ENCODE measurements at regions not wholly inside any gene's neighbourhood (a gene's known extent, or its start where the extent isn't known, plus 50 kb on each side); places are given as distances from the start of the nearest gene placed in this dataset.
A peak's percentile ranks its signal among the peaks of the same experiment; 100 is the strongest.

DNA sequence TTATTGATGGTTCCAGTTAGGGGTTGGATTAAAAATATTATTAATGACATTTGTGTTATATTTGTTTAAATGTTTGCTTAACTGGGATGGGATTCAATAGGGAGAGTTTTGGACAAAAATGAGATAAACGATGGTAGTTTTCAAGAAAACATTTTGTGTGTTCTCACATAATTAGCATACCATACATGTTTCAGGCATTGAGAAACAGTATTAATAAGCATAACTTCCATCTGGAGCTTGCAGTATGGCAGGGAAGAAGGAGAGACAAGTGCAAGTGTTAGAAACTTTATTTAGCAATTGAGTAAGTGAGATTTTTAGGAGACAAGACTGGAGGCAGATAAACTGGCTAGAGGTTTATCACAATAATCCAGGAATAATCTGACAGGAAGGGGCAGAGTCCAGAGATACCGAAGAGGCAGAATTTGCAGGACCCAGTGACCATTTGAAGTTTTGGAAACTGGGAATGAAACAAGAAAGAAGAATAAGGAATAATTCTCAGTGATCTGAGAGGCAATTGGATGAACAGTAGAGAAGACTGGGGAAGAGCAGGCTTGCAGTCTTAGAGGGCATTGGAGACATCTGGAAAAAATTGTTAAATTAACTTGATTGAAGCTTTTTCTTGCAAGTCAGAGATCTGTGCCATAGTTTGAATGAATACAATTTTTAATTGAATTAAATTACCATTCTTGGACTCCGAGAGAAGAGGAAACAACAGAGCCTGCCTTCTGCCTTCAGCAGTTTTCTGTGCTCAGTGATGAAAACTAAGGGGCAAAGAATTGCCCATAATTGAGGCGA, 73.0 kb upstream of the PTCHD4 start:
- intact Hi-C loops (cut with micrococcal nuclease; ENCODE audit: unreplicated experiment) (no loop called here), in situ Hi-C loops (cut with HindIII; ENCODE audit: extremely low pct_ligation_motif_present, low pct_unique_long_range_greater_than_20kb) (no loop called here)
- WGBS (ENCODE audit: low lambda C conversion rate), result 2% methylated on average over 4 of the region's 4 CpGs
- ChIA-PET CTCF (ENCODE audit: low intra/inter-chr PET ratio, low total read pairs) (no interaction called here), POLR2A (no interaction called here)
- TF ChIP-seq, protein P1, sequence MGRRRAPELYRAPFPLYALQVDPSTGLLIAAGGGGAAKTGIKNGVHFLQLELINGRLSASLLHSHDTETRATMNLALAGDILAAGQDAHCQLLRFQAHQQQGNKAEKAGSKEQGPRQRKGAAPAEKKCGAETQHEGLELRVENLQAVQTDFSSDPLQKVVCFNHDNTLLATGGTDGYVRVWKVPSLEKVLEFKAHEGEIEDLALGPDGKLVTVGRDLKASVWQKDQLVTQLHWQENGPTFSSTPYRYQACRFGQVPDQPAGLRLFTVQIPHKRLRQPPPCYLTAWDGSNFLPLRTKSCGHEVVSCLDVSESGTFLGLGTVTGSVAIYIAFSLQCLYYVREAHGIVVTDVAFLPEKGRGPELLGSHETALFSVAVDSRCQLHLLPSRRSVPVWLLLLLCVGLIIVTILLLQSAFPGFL (CRISPR knock-in tag; IDR thresholded peaks at IDR 0.05), result no peak
- TF ChIP-seq SIN3A (IDR thresholded peaks at IDR 0.05; ENCODE audit: borderline replicate concordance, low read depth, low read length) (no peak), ZNF841 (CRISPR knock-in tag; IDR thresholded peaks at IDR 0.05; ENCODE audit: borderline replicate concordance) (no peak)
- BruUV-seq (replicated peaks), result no TSS peak
- Histone ChIP-seq H3K36me3 (replicated peaks in 1 of 2; ENCODE audit: control insufficient read depth in 1 of 2, insufficient read depth in 2 of 2, low read length in 2 of 2) (no peaks in the 10 kb centered on the region), H3K9ac (ENCODE audit: insufficient read depth, low read depth, low read length) (no peak overlapping the region), H2AFZ (ENCODE audit: low read length) (no peak overlapping the region), H3K4me3 (replicated peaks in 1 of 3; ENCODE audit: insufficient read depth in 1 of 3, low read depth in 2 of 3, low read length in 3 of 3) (no peak overlapping the region), H3K4me2 (ENCODE audit: low read depth, low read length) (no peak overlapping the region), H3K27me3 (ENCODE audit: control insufficient read depth in 1 of 2, insufficient read depth in 2 of 2, low read length in 2 of 2) (no peaks in the 10 kb centered on the region; a peak in 1 of 5 replicates), H4K20me1 (ENCODE audit: insufficient read depth, low read length) (no peaks in the 10 kb centered on the region), H3K79me2 (ENCODE audit: insufficient read depth, low read length) (no peaks in the 10 kb centered on the region), H3K4me1 (ENCODE audit: insufficient read depth, low read length) (no peaks in the 10 kb centered on the region), H3K27ac (ENCODE audit: extremely low read length, insufficient read depth, low read length) (no peak overlapping the region), H3K9me3 (ENCODE audit: low read length) (no peaks in the 10 kb centered on the region)
- no peak for DNase-seq (ENCODE audit: low spot score)
- no peak for ATAC-seq
- no peak for FAIRE-seq

DNA sequence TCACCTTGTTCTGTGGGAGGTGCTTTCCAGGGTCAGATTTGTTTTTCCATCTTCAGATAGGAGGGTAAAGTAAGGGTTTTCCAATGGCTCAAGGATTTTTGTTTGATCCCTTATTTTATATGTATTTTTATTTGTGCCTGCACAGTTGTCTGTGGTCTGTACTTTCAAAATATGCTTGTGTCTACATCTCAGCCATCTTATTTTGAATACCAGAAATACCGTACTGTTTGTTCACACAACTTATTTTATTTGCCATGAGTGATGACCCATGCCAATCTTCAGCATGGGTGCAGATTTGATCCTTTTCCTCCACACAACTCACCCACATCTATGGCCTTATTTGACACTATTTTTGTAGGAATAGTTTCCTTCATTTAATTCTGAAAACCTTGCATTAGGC, 72.2 kb upstream of the PTCHD4 start:
- no peak overlapping the region for H3K4me2 ChIP-seq (ENCODE audit: low read depth, low read length)
- no peak overlapping the region for H2AFZ ChIP-seq (ENCODE audit: low read length)
- TF ChIP-seq, protein P2, sequence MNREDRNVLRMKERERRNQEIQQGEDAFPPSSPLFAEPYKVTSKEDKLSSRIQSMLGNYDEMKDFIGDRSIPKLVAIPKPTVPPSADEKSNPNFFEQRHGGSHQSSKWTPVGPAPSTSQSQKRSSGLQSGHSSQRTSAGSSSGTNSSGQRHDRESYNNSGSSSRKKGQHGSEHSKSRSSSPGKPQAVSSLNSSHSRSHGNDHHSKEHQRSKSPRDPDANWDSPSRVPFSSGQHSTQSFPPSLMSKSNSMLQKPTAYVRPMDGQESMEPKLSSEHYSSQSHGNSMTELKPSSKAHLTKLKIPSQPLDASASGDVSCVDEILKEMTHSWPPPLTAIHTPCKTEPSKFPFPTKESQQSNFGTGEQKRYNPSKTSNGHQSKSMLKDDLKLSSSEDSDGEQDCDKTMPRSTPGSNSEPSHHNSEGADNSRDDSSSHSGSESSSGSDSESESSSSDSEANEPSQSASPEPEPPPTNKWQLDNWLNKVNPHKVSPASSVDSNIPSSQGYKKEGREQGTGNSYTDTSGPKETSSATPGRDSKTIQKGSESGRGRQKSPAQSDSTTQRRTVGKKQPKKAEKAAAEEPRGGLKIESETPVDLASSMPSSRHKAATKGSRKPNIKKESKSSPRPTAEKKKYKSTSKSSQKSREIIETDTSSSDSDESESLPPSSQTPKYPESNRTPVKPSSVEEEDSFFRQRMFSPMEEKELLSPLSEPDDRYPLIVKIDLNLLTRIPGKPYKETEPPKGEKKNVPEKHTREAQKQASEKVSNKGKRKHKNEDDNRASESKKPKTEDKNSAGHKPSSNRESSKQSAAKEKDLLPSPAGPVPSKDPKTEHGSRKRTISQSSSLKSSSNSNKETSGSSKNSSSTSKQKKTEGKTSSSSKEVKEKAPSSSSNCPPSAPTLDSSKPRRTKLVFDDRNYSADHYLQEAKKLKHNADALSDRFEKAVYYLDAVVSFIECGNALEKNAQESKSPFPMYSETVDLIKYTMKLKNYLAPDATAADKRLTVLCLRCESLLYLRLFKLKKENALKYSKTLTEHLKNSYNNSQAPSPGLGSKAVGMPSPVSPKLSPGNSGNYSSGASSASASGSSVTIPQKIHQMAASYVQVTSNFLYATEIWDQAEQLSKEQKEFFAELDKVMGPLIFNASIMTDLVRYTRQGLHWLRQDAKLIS (CRISPR knock-in tag; IDR thresholded peaks at IDR 0.05), result no peak
- TF ChIP-seq ZNF124 (CRISPR knock-in tag; IDR thresholded peaks at IDR 0.05) (no peak), REXO4 (CRISPR knock-in tag; IDR thresholded peaks at IDR 0.05; ENCODE audit: borderline replicate concordance) (no peak), ZNF772 (CRISPR knock-in tag; IDR thresholded peaks at IDR 0.05) (no peak), AGO2 (optimal IDR thresholded peaks at IDR 0.05; ENCODE audit: low read depth, low read length) (no peak), EZH2 (conservative IDR thresholded peaks at IDR 0.05; ENCODE audit: low read depth, low read length) (no peak), ESRRA (CRISPR knock-in tag; IDR thresholded peaks at IDR 0.05; ENCODE audit: low read depth) (no peak)
- TF ChIP-seq, protein P3, sequence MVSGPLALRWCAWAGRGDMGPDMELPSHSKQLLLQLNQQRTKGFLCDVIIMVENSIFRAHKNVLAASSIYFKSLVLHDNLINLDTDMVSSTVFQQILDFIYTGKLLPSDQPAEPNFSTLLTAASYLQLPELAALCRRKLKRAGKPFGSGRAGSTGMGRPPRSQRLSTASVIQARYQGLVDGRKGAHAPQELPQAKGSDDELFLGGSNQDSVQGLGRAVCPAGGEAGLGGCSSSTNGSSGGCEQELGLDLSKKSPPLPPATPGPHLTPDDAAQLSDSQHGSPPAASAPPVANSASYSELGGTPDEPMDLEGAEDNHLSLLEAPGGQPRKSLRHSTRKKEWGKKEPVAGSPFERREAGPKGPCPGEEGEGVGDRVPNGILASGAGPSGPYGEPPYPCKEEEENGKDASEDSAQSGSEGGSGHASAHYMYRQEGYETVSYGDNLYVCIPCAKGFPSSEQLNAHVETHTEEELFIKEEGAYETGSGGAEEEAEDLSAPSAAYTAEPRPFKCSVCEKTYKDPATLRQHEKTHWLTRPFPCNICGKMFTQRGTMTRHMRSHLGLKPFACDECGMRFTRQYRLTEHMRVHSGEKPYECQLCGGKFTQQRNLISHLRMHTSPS (CRISPR knock-in tag; IDR thresholded peaks at IDR 0.05; ENCODE audit: low read depth), result no peak

More for the DNA sequence above, 72.2 kb upstream of the PTCHD4 start:
- Histone ChIP-seq H3K27me3 (ENCODE audit: control insufficient read depth in 1 of 2, insufficient read depth in 2 of 2, low read length in 2 of 2) (no peaks in the 10 kb centered on the region), H3K9me3 (ENCODE audit: low read length) (no peaks in the 10 kb centered on the region), H3K36me3 (replicated peaks in 1 of 2; ENCODE audit: control insufficient read depth in 1 of 2, insufficient read depth in 2 of 2, low read length in 2 of 2) (no peaks in the 10 kb centered on the region), H4K20me1 (ENCODE audit: insufficient read depth, low read length) (no peaks in the 10 kb centered on the region), H3K4me1 (ENCODE audit: insufficient read depth, low read length) (no peaks in the 10 kb centered on the region), H3K4me3 (replicated peaks in 1 of 3; ENCODE audit: insufficient read depth in 1 of 3, low read depth in 2 of 3, low read length in 3 of 3) (no peak overlapping the region), H3K27ac (ENCODE audit: extremely low read length, insufficient read depth, low read length) (no peak overlapping the region), H3K9ac (ENCODE audit: insufficient read depth, low read depth, low read length) (no peak overlapping the region), H3K79me2 (ENCODE audit: insufficient read depth, low read length) (no peaks in the 10 kb centered on the region)
- in situ Hi-C loops (cut with HindIII; ENCODE audit: extremely low pct_ligation_motif_present, low pct_unique_long_range_greater_than_20kb), result no loop called here
- ChIA-PET CTCF (ENCODE audit: low intra/inter-chr PET ratio, low total read pairs) (no interaction called here), POLR2A (no interaction called here)
- FAIRE-seq (no peak), ATAC-seq (no peak), DNase-seq (ENCODE audit: low spot score) (peak; percentile 20)
- intact Hi-C loops (cut with micrococcal nuclease; ENCODE audit: unreplicated experiment), result no loop called here
- no TSS peak for BruUV-seq (replicated peaks)
- 0% methylated on average over 1 of the region's 1 CpG for WGBS (ENCODE audit: low lambda C conversion rate)
